ENCODE measurements at regions not wholly inside any gene's neighbourhood (a gene's known extent, or its start where the extent isn't known, plus 50 kb on each side); places are given as distances from the start of the nearest gene placed in this dataset.

DNA sequence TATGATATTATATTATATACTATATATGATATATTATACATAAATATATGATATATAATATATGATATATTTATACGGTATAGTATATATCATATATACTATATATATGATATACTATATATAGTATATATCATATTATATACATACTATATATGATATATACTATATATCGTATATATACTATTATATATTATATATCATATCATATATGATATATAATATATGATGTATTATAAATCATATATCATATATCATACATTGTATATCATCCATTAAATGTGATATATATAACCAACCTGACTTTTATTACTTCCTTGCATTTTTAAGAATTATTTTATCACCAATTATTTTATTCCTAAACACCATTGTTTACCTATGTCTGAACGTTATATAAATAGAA lies 146.6 kb upstream of the PRSS16 start:
- Histone ChIP-seq H2AFZ (ENCODE audit: low read length) (no peak overlapping the region), H3K27ac (ENCODE audit: low read length) (no peak overlapping the region), H3K79me2 (ENCODE audit: low read length) (no peaks in the 10 kb centered on the region), H3K4me3 (ENCODE audit: low read length) (no peak overlapping the region), H3K9ac (ENCODE audit: low read length) (no peak overlapping the region), H3K27me3 (ENCODE audit: low read length) (no peaks in the 10 kb centered on the region), H3K9me3 (ENCODE audit: low read length) (no peaks in the 10 kb centered on the region), H3K4me2 (ENCODE audit: low read depth, low read length, poor library complexity, severe bottlenecking) (no peak overlapping the region), H3K9me2 (replicated peaks; ENCODE audit: insufficient read depth, low read length) (no peaks in the 10 kb centered on the region), H3K4me1 (ENCODE audit: low read length) (no peaks in the 10 kb centered on the region), H4K20me1 (ENCODE audit: insufficient read depth, low read depth, low read length) (no peaks in the 10 kb centered on the region), H3K36me3 (ENCODE audit: insufficient read depth, low read length) (no peaks in the 10 kb centered on the region)
- no peak for DNase-seq

DNA sequence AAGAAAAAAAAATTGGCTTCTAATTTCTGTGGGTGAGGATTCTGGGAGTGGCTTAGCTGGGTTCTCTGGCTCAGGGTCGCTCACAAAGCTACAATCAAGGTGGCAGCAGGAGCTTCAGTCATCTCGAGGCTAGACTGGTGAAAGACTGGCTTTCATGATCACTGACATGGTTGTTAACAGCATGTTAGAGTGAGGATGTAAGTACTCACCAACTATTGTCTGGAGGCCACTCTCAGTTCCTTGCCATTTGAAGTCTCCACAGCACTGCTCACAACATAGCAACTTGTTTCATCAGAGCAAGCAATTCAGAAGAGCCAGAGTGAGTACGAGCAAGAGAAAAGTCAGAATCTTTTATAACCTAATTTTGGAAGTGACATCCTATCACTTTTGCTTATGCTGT lies 145.7 kb upstream of the PRSS16 start:
- Histone ChIP-seq H4K20me1 (ENCODE audit: insufficient read depth, low read depth, low read length) (no peaks in the 10 kb centered on the region), H3K4me2 (ENCODE audit: low read depth, low read length, poor library complexity, severe bottlenecking) (no peak overlapping the region)

DNA sequence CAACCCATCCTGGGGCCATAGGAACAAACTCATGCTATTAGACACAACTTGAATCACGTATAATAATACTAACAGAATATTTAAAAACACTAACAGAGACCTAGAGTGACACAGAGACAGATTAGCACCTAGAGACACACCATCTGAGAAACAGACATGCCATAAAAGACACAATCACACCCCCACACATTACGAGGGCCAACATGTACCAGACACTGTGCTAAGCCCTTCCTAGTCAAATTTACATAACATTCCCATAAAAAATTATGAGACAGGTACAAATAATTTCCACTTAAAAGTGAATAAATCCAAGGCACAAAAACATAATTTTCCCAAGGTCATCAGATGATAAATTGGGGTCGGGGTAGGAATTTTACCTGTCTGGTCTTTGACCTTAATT lies 141.1 kb upstream of the PRSS16 start:
- Histone ChIP-seq H2AFZ (ENCODE audit: low read length) (no peak overlapping the region), H3K4me3 (ENCODE audit: low read length) (no peak overlapping the region), H4K20me1 (ENCODE audit: insufficient read depth, low read depth, low read length) (no peaks in the 10 kb centered on the region), H3K27ac (ENCODE audit: low read length) (no peak overlapping the region), H3K36me3 (ENCODE audit: insufficient read depth, low read length) (no peaks in the 10 kb centered on the region), H3K9ac (ENCODE audit: low read length) (no peak overlapping the region), H3K9me3 (ENCODE audit: low read length) (no peaks in the 10 kb centered on the region), H3K27me3 (ENCODE audit: low read length) (no peaks in the 10 kb centered on the region), H3K79me2 (ENCODE audit: low read length) (no peaks in the 10 kb centered on the region), H3K4me1 (ENCODE audit: low read length) (no peaks in the 10 kb centered on the region), H3K9me2 (replicated peaks; ENCODE audit: insufficient read depth, low read length) (no peaks in the 10 kb centered on the region), H3K4me2 (ENCODE audit: low read depth, low read length, poor library complexity, severe bottlenecking) (no peak overlapping the region)
- DNase-seq, result no peak

More for the DNA sequence above, 145.7 kb upstream of the PRSS16 start:
- no peaks in the 10 kb centered on the region for H3K9me3 ChIP-seq (ENCODE audit: low read length)
- H3K9me2 ChIP-seq (replicated peaks; ENCODE audit: insufficient read depth, low read length), result no peaks in the 10 kb centered on the region
- no peaks in the 10 kb centered on the region for H3K27me3 ChIP-seq (ENCODE audit: low read length)
- no peak overlapping the region for H3K9ac ChIP-seq (ENCODE audit: low read length)
- no peaks in the 10 kb centered on the region for H3K4me1 ChIP-seq (ENCODE audit: low read length)
- DNase-seq, result no peak
- H2AFZ ChIP-seq (ENCODE audit: low read length), result no peak overlapping the region
- no peak overlapping the region for H3K27ac ChIP-seq (ENCODE audit: low read length)
- no peaks in the 10 kb centered on the region for H3K79me2 ChIP-seq (ENCODE audit: low read length)
- no peak overlapping the region for H3K4me3 ChIP-seq (ENCODE audit: low read length)
- H3K36me3 ChIP-seq (ENCODE audit: insufficient read depth, low read length), result no peaks in the 10 kb centered on the region

DNA sequence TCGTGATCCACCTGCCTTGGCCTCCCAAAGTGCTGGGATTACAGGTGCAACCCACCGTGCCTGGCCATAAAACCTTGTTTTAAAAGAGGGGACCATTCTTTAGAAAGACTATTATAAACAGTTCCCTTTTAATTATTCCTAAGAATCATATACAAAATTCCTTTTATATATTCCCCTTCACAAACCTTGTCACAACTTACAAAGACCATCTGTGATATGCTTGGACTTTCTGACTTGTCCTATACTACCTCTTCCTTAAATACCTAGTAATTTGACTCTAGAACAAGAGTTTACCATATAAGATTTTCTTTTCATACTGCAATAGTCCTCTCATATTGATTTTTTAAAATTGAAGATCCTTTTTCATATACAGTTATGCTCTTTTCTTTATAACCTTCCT lies 135.8 kb upstream of the PRSS16 start:
- Histone ChIP-seq H3K27ac (ENCODE audit: low read length) (no peak overlapping the region), H4K20me1 (ENCODE audit: insufficient read depth, low read depth, low read length) (no peaks in the 10 kb centered on the region), H3K4me2 (ENCODE audit: low read depth, low read length, poor library complexity, severe bottlenecking) (no peak overlapping the region), H3K9me3 (ENCODE audit: low read length) (peaks cover 7% of the 10 kb centered on the region; the same call in 1 of the 2 replicates), H3K27me3 (ENCODE audit: low read length) (no peaks in the 10 kb centered on the region), H3K4me1 (ENCODE audit: low read length) (no peaks in the 10 kb centered on the region), H3K36me3 (ENCODE audit: insufficient read depth, low read length) (no peaks in the 10 kb centered on the region), H3K4me3 (ENCODE audit: low read length) (no peak overlapping the region), H3K9ac (ENCODE audit: low read length) (no peak overlapping the region), H2AFZ (ENCODE audit: low read length) (no peak overlapping the region), H3K79me2 (ENCODE audit: low read length) (no peaks in the 10 kb centered on the region), H3K9me2 (replicated peaks; ENCODE audit: insufficient read depth, low read length) (no peaks in the 10 kb centered on the region)
- no peak for DNase-seq

DNA sequence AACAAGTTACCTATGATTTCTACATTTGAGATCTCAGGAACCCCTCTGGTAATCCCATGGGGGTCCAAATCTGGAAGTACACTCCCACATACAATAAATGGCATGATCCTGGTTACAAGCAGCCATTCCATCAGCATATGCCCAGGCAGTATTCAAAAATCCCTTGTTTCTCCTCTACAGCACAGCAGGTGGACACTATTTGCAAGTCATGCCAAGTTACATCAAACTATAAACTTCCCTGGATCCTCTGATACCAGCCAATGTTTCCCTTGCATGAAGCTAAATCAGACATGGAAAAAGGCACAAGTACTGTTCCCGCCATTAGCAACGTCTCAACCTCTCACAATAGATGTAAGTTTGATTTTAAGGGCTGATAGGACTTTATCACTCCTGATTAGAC lies 134.5 kb upstream of the PRSS16 start:
- no peaks in the 10 kb centered on the region for H3K9me2 ChIP-seq (replicated peaks; ENCODE audit: insufficient read depth, low read length)

DNA sequence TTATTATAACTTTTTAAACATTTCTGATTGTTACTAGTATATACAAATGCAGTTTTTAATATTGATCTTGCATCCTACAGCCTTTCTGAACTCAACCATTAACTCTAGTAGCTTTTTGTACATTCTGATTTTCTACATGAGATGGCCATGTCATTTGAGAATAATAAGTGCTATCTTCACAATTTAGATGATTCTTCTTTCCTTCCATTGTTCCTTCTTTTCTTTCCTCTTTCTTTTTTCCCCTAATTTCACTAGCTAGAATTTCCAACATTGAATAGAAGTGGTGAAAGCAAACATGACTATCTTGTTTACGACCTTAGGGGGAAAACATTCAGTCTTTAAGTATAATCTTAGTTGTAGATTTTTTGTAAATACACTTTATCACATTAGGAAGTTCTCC lies 128.2 kb upstream of the PRSS16 start:
- Histone ChIP-seq H3K79me2 (ENCODE audit: low read length) (no peaks in the 10 kb centered on the region), H2AFZ (ENCODE audit: low read length) (no peak overlapping the region), H3K4me1 (ENCODE audit: low read length) (no peaks in the 10 kb centered on the region), H4K20me1 (ENCODE audit: insufficient read depth, low read depth, low read length) (no peaks in the 10 kb centered on the region), H3K9me2 (replicated peaks; ENCODE audit: insufficient read depth, low read length) (no peaks in the 10 kb centered on the region), H3K27me3 (ENCODE audit: low read length) (no peaks in the 10 kb centered on the region), H3K36me3 (ENCODE audit: insufficient read depth, low read length) (no peaks in the 10 kb centered on the region), H3K4me3 (ENCODE audit: low read length) (no peak overlapping the region), H3K9ac (ENCODE audit: low read length) (no peak overlapping the region), H3K4me2 (ENCODE audit: low read depth, low read length, poor library complexity, severe bottlenecking) (no peak overlapping the region), H3K9me3 (ENCODE audit: low read length) (no peaks in the 10 kb centered on the region), H3K27ac (ENCODE audit: low read length) (no peak overlapping the region)
- DNase-seq, result no peak

More for the DNA sequence above, 134.5 kb upstream of the PRSS16 start:
- H3K36me3 ChIP-seq (ENCODE audit: insufficient read depth, low read length), result no peaks in the 10 kb centered on the region
- H3K9ac ChIP-seq (ENCODE audit: low read length), result no peak overlapping the region
- peaks cover 7% of the 10 kb centered on the region; the same call in 1 of the 2 replicates for H3K9me3 ChIP-seq (ENCODE audit: low read length)
- H3K4me1 ChIP-seq (ENCODE audit: low read length), result no peaks in the 10 kb centered on the region
- no peak overlapping the region for H3K27ac ChIP-seq (ENCODE audit: low read length)
- no peak overlapping the region for H3K4me2 ChIP-seq (ENCODE audit: low read depth, low read length, poor library complexity, severe bottlenecking)
- H2AFZ ChIP-seq (ENCODE audit: low read length), result no peak overlapping the region
- no peaks in the 10 kb centered on the region for H3K27me3 ChIP-seq (ENCODE audit: low read length)
- no peak overlapping the region for H3K4me3 ChIP-seq (ENCODE audit: low read length)
- H4K20me1 ChIP-seq (ENCODE audit: insufficient read depth, low read depth, low read length), result no peaks in the 10 kb centered on the region
- no peaks in the 10 kb centered on the region for H3K79me2 ChIP-seq (ENCODE audit: low read length)
- DNase-seq, result no peak

DNA sequence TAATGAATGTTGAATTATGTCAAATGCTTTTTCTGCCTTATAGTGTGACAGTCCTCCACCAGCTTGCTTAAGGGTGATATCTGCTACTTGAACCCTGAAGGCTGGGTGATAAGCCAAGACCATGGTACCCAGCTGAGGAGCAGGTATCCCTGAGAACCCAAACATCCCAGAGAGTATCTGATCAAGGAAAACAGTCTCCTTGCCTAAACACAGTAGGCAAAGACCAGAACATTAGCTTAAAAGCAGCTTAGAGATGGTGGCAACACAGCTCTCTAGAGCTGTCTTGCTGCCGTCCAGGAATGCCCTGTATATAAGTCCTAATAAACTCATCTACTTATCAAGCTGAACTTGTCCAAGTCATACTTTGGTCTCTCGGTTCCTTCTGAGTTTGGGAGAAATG lies 127.7 kb upstream of the PRSS16 start:
- Histone ChIP-seq H3K4me2 (ENCODE audit: low read depth, low read length, poor library complexity, severe bottlenecking) (no peak overlapping the region), H2AFZ (ENCODE audit: low read length) (no peak overlapping the region), H3K4me3 (ENCODE audit: low read length) (no peak overlapping the region), H3K79me2 (ENCODE audit: low read length) (no peaks in the 10 kb centered on the region), H3K36me3 (ENCODE audit: insufficient read depth, low read length) (no peaks in the 10 kb centered on the region), H4K20me1 (ENCODE audit: insufficient read depth, low read depth, low read length) (no peaks in the 10 kb centered on the region), H3K27ac (ENCODE audit: low read length) (no peak overlapping the region), H3K9me3 (ENCODE audit: low read length) (no peaks in the 10 kb centered on the region), H3K4me1 (ENCODE audit: low read length) (no peaks in the 10 kb centered on the region), H3K27me3 (ENCODE audit: low read length) (no peaks in the 10 kb centered on the region), H3K9me2 (replicated peaks; ENCODE audit: insufficient read depth, low read length) (no peaks in the 10 kb centered on the region), H3K9ac (ENCODE audit: low read length) (no peak overlapping the region)
- DNase-seq, result no peak

DNA sequence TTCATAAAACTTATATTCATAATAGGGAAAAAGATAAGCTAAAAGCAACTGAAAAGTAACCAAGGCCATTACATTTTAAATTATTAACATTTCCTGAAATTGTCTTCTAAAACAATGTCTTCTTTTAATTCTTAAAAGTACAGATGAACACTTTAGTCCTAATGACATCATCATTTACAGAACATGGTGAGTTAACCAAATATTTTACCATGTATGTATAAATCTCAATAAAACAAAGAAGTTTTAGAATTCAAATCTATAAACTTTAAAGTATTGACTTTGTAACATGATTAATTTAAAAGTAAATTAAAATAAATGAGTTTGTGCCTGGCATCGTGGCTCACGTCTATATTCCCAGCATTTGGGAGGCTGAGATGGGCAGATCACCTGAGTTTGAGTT lies 125.9 kb upstream of the PRSS16 start:
- Histone ChIP-seq H3K36me3 (ENCODE audit: insufficient read depth, low read length) (0 out of 2 replicates have a peak, but pooled peaks cover 5% of the 10 kb centered on the region), H3K4me1 (ENCODE audit: low read length) (peaks cover 4% of the 10 kb centered on the region), H4K20me1 (ENCODE audit: insufficient read depth, low read depth, low read length) (no peaks in the 10 kb centered on the region), H3K27me3 (ENCODE audit: low read length) (no peaks in the 10 kb centered on the region), H3K9me3 (ENCODE audit: low read length) (no peaks in the 10 kb centered on the region), H3K4me2 (ENCODE audit: low read depth, low read length, poor library complexity, severe bottlenecking) (no peak overlapping the region), H3K4me3 (ENCODE audit: low read length) (no peak overlapping the region), H3K9me2 (replicated peaks; ENCODE audit: insufficient read depth, low read length) (no peaks in the 10 kb centered on the region), H3K79me2 (ENCODE audit: low read length) (no peaks in the 10 kb centered on the region), H3K27ac (ENCODE audit: low read length) (no peak overlapping the region), H2AFZ (ENCODE audit: low read length) (no peak overlapping the region), H3K9ac (ENCODE audit: low read length) (no peak overlapping the region)
- no peak for DNase-seq

DNA sequence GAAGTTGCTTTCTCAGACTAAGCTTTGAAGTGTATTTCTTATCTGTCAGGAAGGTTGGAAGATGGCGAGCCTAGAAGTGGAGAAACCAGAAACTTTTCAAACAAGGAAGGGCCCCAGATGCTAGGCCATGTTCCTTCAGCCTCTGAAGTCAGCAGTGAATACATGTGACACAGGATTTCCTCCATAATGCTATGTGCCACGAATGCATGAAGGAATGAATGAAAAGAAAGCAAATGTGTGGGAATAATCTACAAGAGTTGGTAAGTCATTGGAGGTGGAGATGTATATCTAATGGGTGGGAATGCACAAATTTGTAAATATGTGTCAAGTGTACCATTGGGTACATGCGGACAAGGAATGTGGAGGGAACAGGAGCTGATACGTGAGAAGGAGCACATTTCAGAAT lies 123.2 kb upstream of the PRSS16 start:
- H3K79me2 ChIP-seq (ENCODE audit: low read length), result no peaks in the 10 kb centered on the region
- no peak overlapping the region for H3K9ac ChIP-seq (ENCODE audit: low read length)
- no peaks in the 10 kb centered on the region for H3K9me3 ChIP-seq (ENCODE audit: low read length)
- no peaks in the 10 kb centered on the region for H4K20me1 ChIP-seq (ENCODE audit: insufficient read depth, low read depth, low read length)
- H3K9me2 ChIP-seq (replicated peaks; ENCODE audit: insufficient read depth, low read length), result no peaks in the 10 kb centered on the region
- H3K27ac ChIP-seq (ENCODE audit: low read length), result no peak overlapping the region
- H3K4me3 ChIP-seq (ENCODE audit: low read length), result no peak overlapping the region
- peaks cover 22% of the 10 kb centered on the region for H3K4me1 ChIP-seq (ENCODE audit: low read length)
- H2AFZ ChIP-seq (ENCODE audit: low read length), result no peak overlapping the region
- 0 out of 2 replicates have a peak, but pooled peaks cover 5% of the 10 kb centered on the region for H3K36me3 ChIP-seq (ENCODE audit: insufficient read depth, low read length)
- no peaks in the 10 kb centered on the region for H3K27me3 ChIP-seq (ENCODE audit: low read length)
- DNase-seq, result no peak
- H3K4me2 ChIP-seq (ENCODE audit: low read depth, low read length, poor library complexity, severe bottlenecking), result no peak overlapping the region
